Mesodermal cell (in vitro differentiated cells): ENCODE measurements at regions not wholly inside any gene's neighbourhood (a gene's known extent, or its start where the extent isn't known, plus 50 kb on each side); places are given as distances from the start of the nearest gene placed in this dataset.
"Not testable (repeated sequence)": the region's sequence is repeated elsewhere in the genome, so short reads cannot be mapped to it uniquely, and the experiment has no call there.

Experiments used
- H3K27ac ChIP-seq: 2 replicates; pipeline ENCODE4 v1.7.0; 2013; ENCODE audit warnings: mild to moderate bottlenecking, low read depth, low read length, moderate library complexity; ENCODE audit not compliant: severe bottlenecking
- H3K36me3 ChIP-seq: 2 replicates; pipeline ENCODE4 v1.7.1; 2013; ENCODE audit warnings: mild to moderate bottlenecking, low read length, moderate library complexity; ENCODE audit not compliant: control insufficient read depth, insufficient read depth
- H3K4me1 ChIP-seq: one replicate; pipeline ENCODE4 v1.7.1; 2013; ENCODE audit warnings: mild to moderate bottlenecking, low read length; ENCODE audit not compliant: insufficient read depth, control insufficient read depth, poor library complexity, severe bottlenecking
- H3K4me3 ChIP-seq: 2 replicates; pipeline ENCODE4 v1.7.0; 2013; ENCODE audit warnings: low read length, control low read depth, mild to moderate bottlenecking; ENCODE audit not compliant: insufficient read depth, poor library complexity, severe bottlenecking; ENCODE audit errors: extremely low read depth
- H3K9me3 ChIP-seq: 2 replicates; pipeline ENCODE4 v1.7.1; 2013; ENCODE audit warnings: mild to moderate bottlenecking, low read length, moderate library complexity; ENCODE audit not compliant: control insufficient read depth
- WGBS, 2 experiments: methylation state at CpG; one replicate each; pipeline ENCODE4 v1.1.5; 2013; ENCODE audit warnings: missing lambda C conversion rate in 2 of 2; ENCODE audit not compliant: insufficient coverage in 2 of 2; 5-methylcytosine and 5-hydroxymethylcytosine counted together

DNA sequence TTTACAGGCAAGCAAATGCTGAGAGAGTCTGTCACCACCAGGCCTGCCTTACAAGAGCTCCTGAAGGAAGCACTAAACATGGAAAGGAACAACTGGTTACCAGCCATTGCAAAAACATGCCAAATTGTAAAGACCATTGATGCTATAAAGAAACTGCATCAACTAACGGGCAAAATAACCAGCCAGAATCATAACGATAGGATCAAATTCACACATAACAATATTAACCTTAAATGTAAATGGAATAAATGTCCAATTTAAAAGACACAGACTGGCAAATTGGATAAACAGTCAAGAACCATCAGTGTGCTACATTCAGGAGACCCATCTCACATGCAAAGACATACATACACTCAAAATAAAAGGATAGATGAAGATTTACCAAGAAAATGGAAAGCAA, 170.7 kb downstream of the CRPPA start:
- H3K4me1 ChIP-seq, H3K36me3 ChIP-seq, H3K27ac ChIP-seq, H3K4me3 ChIP-seq, H3K9me3 ChIP-seq: not testable (repeated sequence)
- 80% methylated on average over 1 of the region's 2 CpGs; no CpG with 5 or more reads in 1 of the 2 experiments for WGBS, 2 experiments

DNA sequence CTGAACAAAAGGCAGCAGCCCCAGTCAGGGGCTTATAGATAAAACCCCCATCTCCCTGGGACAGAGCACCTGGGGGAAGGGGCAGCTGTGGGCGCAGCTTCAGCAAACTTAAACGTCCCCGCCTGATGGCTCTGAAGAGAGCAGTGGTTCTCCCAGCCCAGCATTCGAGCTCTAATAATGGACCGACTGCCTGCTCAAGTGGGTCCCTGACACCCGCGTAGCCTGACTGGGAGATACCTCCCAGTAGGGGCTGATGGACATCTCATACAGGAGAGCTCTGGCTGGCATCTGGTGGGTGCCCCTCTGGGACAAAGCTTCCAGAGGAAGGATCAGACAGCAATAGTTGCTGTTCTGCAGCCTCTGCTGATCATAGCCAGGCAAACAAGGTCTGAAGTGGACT, 172.1 kb downstream of the CRPPA start:
- not testable (repeated sequence) for H3K36me3 ChIP-seq, H3K4me3 ChIP-seq, H3K4me1 ChIP-seq, H3K9me3 ChIP-seq, H3K27ac ChIP-seq
- 92 to 96% methylated on average over 7 of the region's 7 CpGs for WGBS, 2 experiments

DNA sequence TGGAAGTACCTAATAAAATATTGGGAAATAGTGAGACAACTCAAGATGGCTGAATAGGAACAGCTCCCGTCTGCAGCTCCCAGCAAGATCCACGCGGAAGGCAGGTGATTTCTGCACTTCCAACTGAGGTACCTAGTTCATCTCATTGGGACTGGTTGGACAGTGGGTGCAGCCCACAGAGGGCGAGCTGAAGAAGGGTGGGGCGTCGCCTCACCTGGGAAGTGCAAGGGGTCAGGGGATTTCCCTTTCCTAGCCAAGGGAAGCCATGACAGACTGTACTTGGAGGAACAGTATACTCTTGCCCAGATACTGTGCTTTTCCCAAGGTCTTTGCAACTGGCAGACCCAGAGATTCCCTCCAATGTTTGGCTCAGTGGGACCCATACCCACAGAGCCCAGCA, 172.8 kb downstream of the CRPPA start:
- WGBS, 2 experiments, result 94 to 100% methylated on average over 2 to 6 of the region's 6 CpGs

DNA sequence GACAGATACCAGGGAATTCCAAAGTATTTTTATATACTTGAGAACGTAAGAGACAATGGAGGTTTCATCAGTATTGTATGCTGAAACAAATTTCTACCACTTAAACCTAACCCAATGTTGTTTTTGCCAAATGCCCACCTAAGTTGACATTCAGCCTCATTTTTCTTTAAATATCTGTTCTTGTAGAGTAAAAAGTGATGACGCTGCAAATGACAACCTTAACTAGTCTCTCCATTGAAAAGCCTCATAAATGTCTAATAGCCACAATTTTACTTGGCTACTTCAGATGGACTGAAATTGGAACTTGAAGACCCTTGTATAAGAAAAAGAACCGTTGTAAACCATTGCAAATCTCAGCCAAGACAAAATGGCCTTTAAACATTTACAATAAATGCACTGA, 176.9 kb downstream of the CRPPA start:
- no peak overlapping the region for H3K4me3 ChIP-seq
- no peaks in the 10 kb centered on the region for H3K4me1 ChIP-seq
- no peaks in the 10 kb centered on the region for H3K9me3 ChIP-seq
- H3K27ac ChIP-seq, result no peak overlapping the region
- no peaks in the 10 kb centered on the region for H3K36me3 ChIP-seq
- WGBS, 2 experiments, result no CpG with 5 or more reads among the region's 3 CpGs

More for the DNA sequence above, 172.8 kb downstream of the CRPPA start:
- H3K9me3 ChIP-seq, H3K4me1 ChIP-seq, H3K36me3 ChIP-seq, H3K4me3 ChIP-seq, H3K27ac ChIP-seq: not testable (repeated sequence)

DNA sequence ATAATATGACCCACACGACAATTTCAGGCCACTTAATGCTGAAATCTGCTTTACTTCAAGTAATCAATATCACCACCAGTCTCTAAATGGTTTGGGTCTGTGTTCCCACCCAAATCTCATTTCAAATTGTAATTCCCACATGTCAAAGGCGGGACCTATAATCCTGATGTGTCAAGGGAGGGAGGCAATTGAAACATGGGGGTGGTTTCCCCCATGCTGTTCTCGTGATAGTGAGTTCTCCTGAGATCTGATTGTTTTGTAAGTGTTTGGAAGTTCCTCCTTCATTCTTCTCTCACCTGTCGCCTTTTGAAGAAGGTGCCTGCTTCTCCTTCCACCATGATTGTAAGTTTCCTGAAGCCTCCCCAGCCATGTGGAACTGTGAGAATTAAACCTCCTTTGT, 178.4 kb downstream of the CRPPA start:
- Histone ChIP-seq H3K4me1 (no peaks in the 10 kb centered on the region), H3K4me3 (no peak overlapping the region), H3K9me3 (no peaks in the 10 kb centered on the region), H3K27ac (no peak overlapping the region), H3K36me3 (no peaks in the 10 kb centered on the region)
- 88% methylated on average over 1 of the region's 4 CpGs for WGBS, 2 experiments

DNA sequence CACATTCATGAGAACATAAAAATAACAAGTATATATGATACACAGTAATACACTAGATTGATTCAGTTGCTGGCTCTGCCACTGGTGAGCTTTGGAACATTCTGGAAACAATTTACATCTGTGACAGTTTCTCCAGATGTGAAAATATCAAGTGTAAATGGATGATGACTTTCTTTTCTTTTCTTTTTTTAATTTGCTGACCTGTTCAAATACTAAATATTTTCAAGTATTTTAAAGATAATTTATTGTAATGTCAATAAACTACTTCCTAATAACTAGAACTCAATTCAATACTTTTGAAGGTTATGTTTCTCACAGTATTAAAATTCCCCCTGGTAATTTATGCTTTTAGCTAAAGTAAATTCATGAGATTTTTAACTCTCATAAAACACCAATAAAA, 180.3 kb downstream of the CRPPA start:
- Histone ChIP-seq H3K4me3 (no peak overlapping the region), H3K36me3 (no peaks in the 10 kb centered on the region), H3K27ac (no peak overlapping the region), H3K9me3 (no peaks in the 10 kb centered on the region), H3K4me1 (no peaks in the 10 kb centered on the region)

DNA sequence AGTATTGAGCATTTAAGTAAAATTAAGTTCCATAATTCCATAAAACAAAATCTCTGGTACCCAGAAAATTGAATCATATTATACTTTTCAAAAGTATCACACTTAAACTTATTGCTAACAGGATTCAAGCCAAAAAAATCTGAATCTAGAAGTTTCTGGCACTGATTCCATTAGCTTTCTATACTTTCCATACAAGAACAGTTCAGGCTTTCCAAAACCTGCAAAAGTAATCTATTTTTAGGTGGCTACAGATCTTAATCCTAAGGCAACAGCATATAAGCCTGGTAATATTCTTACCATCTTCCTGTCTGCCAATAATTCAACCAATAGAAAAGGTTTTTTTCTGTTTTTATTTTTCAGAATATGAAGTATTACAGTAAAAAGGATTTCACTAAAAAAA, 185.0 kb downstream of the CRPPA start:
- Histone ChIP-seq H3K27ac (no peak overlapping the region), H3K4me1 (no peaks in the 10 kb centered on the region), H3K4me3 (no peak overlapping the region), H3K9me3 (no peaks in the 10 kb centered on the region), H3K36me3 (no peaks in the 10 kb centered on the region)

DNA sequence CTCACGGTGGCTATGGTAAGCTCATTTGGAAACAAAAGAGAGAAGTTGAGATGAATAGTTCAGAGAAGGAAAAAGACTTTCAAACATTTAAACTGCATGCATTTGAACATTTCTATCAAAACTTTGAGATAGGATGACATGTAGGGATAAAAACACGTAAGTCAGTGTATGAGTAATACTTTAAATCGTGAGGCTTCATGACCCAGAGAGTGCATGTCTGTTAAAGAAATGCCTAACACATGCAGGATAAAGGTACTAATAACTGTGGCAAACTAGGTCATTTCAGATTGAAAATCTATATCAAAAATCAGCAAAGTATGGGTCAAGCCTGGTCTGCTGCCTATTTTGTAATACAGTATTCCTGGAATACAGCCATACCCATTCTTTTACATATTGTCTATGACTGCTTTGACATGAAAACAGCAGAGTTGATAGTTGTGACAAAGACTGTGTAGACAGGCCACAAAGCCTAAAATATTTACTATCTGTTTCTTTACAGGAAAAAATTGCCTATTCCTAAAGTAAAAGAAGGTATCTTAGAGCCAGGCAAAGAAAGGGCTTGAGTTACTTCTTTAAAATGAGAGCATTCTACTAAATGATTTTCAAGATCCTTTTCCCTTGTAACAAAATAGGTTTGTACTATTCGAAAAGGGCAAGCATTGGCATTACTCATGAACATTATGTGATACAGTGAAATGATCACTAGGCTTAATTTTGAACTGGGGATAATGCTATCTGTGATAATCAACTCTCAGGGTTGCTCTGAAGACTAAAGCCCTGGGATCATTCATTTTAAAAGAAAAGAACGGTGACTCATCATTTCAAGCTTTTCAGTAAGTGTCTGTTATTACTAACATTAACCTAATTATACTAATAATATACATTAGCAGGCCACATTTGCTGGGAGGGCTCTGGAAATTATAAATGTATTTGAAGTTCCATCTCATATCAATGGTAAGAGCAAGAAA, 185.9 kb downstream of the CRPPA start:
- Histone ChIP-seq H3K27ac (no peak overlapping the region), H3K9me3 (peaks cover 9% of the 10 kb centered on the region), H3K36me3 (no peaks in the 10 kb centered on the region), H3K4me1 (no peaks in the 10 kb centered on the region), H3K4me3 (no peak overlapping the region)
- 60 to 100% methylated on average over 1 to 3 of the region's 5 CpGs for WGBS, 2 experiments

DNA sequence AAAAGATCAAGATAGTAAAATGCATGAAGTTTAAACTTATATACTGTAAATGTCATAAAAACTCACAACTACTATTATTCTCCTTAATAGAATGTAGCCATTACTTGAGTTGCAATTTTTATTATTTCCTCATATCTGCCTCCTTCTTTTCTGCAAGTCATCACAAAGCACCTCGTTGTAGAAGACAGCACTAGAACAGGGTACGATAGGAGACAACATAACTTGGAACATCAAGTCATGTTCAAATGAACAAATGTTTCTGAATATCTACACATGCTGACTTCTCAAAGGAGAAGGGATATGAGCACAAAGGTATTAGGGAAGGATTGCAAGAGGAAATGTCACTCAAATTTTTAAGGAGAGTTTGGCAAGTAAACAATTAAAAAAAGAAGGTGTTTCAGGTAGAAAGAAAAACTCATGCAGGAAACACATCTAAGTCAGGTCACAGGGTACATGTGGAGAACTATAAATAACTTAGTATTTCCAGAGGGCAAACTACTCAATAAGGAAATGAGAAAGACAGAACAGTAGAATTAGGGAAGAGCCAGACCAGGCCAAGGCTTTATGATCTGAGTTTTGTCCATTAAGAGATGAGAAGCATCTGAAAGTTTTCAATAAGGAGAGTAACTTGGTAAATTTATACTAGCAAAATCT, 186.7 kb downstream of the CRPPA start:
- Histone ChIP-seq H3K27ac (no peak overlapping the region), H3K4me3 (no peak overlapping the region), H3K36me3 (no peaks in the 10 kb centered on the region), H3K9me3 (peaks cover 11% of the 10 kb centered on the region), H3K4me1 (no peaks in the 10 kb centered on the region)
- WGBS, 2 experiments, result 100% methylated on average over 1 of the region's 2 CpGs; no CpG with 5 or more reads in 1 of the 2 experiments

DNA sequence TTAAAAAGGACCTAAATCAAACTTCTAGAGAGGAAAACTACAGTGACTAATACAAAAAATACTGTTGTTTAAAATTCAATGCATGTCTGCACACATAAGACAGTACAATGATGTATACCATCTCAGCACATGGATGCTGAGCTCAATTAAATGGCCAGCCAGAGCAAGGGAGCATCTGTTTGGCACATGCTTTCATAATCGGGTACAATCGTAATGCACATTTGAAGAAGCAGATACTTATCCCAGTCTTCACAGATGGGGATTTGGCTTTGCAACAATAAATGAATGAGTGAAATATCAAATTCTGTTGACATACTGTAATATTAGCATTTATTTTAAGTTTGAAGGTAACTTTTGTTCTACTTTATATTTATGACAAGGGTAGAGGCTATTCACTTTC, 187.8 kb downstream of the CRPPA start:
- WGBS, 2 experiments, result 94% methylated on average over 2 of the region's 2 CpGs; no CpG with 5 or more reads in 1 of the 2 experiments
- H3K9me3 ChIP-seq, result peaks cover 11% of the 10 kb centered on the region
- no peak overlapping the region for H3K4me3 ChIP-seq

DNA sequence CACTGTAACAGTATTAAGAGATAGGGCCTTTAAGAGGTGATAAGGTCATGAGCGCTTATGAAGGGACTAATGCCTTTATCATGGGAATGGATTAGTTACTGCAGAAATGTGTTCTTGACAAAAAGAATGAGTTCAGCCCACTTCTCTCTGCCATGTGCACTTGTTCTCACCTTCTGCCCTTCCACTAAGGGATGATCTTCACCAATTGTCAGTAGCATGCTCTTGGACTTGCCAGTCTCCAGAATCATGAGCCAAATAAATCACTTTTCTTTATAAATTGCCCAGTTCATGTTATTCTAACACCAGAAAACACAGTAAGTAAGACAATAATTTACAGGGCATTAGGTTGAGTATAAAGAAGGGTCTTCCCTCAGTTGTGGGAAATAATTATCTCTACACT, 189.1 kb downstream of the CRPPA start:
- no peak overlapping the region for H3K4me3 ChIP-seq
- peaks cover 11% of the 10 kb centered on the region for H3K9me3 ChIP-seq
- no peaks in the 10 kb centered on the region for H3K4me1 ChIP-seq
- 88% methylated on average over 1 of the region's 1 CpG; no CpG with 5 or more reads in 1 of the 2 experiments for WGBS, 2 experiments
- no peaks in the 10 kb centered on the region for H3K36me3 ChIP-seq
- no peak overlapping the region for H3K27ac ChIP-seq

More for the DNA sequence above, 187.8 kb downstream of the CRPPA start:
- Histone ChIP-seq H3K36me3 (no peaks in the 10 kb centered on the region), H3K4me1 (no peaks in the 10 kb centered on the region), H3K27ac (no peak overlapping the region)
